Muscle of arm (tissue), 1 donor: ENCODE measurements at regions not wholly inside any gene's neighbourhood (a gene's known extent, or its start where the extent isn't known, plus 50 kb on each side); places are given as distances from the start of the nearest gene placed in this dataset.

Source experiments
- DNase-seq: peaks from one replicate; pipeline ENCODE4 v3.0.0-alpha.2; 2013

DNA sequence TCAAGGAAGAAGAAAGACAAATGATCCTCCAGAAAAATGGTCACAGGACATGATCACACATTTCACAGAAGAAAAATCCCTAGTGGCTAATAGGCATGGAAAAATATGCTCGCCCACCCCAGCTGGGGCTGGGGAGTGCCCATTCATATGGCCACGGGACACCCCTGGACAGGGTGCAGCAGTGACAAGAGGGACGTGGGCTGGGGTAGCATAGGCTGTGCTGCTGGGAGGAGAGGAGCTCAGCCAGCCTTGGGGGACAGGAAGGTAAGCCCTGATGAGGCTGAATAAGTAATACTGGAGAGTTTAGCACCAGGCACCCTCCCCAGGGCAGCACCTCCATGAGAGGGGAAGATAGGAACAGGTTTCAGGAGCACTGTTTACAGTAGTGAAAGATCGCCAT is 254.9 kb upstream of the HS6ST1 start:
- DNase-seq: no peak

DNA sequence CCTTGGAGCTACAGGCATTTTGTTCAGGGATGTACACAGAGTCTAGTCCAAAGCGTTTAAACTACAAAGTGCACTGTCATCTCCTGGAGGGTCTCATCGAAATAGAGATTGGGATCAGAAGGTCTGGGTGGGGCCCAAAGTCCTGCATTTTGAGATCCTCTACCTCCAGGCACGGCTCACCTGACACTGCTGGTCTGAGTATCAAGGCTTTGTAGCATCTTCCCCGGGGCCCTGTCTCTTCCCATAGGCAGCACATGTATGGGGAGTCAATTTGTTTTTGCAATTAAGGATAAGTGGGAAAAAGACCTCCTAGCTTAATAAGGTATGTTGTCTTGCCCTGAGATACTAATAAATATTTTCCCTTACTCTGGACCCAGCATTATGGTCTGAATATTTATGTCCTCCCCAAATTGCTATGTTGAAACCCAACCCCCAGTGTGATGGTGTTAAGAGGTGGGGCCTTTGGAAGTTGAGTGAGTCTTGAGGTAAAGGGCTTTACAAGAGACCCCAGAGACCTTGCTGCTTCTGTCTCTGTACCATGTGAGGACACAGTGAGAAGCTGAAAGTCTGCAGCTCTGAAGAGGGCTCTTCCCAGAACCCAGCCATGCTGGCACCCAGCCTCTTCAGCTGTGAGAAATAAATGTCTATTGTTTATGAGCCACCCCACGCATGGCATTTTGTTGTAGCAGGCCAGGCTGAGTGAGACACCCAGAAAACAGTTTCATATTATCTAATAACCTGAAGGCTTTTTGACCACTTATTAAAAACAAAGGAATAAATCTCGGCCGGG is 258.7 kb upstream of the HS6ST1 start:
- DNase-seq: no peak

DNA sequence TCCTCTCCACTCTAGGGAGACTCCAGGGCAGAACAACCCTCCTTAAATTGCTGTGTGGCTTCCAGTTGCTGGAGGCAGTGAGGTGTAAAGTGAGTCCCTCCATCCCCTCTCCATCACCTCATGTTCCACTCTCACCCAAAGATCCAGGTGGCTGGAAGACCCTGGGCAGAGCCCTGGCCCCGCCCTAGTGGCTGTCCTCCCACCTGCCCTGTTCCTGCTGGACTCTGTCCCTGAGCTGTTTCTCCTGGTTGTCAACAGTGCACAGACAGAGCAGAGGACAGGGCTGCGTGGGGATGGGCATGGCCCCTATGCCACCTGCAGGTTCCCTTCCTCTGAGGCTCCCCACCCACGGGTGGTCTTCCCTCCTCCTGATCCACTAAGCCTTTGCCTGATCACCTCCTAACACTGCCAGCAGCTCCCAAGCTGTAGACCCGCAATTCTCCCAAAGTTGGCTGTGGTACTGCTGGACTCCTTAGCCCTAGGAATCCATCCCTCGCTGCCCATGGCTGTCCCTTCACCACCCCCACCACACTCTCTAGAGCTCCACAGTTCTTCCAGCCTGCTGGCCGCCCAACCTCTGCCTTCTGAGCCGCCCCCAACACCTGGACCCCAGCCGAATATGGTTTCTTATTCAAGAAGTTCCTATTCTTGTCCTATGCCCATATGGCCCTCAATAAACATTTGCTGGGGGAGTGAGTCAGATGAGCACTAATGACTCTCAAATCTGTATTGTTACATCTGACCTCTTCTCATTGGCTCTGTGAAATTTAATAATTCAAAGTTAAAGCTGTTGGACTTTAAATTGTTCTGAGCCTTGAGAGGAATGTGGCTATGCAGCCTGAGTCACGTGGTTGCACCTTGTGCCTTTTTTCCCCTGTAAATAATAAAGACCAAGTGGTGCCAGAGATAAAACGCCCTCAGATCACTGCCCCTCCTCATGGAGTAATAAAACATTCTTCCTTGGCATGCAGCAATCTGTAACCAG is 260.0 kb upstream of the HS6ST1 start:
- no peak for DNase-seq

DNA sequence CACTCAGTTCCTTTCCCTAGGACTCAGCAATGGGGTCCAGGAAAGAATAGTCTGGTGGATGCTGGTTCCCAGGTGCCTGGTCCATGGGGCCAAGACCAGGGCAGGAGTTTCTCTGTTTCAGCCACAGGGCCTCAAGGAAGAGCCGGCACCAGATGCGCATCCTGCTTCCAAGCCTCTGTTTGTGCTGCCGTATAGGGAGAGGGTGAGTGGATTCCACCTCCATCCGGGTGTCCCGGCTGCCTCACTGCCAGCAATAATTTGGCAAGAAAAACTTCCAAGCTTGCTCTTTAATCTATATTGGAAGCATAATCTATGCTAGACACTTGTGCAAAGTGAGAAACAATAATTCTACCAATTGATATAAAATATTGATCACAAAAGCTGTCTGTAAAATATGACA is 261.2 kb upstream of the HS6ST1 start:
- no peak for DNase-seq

DNA sequence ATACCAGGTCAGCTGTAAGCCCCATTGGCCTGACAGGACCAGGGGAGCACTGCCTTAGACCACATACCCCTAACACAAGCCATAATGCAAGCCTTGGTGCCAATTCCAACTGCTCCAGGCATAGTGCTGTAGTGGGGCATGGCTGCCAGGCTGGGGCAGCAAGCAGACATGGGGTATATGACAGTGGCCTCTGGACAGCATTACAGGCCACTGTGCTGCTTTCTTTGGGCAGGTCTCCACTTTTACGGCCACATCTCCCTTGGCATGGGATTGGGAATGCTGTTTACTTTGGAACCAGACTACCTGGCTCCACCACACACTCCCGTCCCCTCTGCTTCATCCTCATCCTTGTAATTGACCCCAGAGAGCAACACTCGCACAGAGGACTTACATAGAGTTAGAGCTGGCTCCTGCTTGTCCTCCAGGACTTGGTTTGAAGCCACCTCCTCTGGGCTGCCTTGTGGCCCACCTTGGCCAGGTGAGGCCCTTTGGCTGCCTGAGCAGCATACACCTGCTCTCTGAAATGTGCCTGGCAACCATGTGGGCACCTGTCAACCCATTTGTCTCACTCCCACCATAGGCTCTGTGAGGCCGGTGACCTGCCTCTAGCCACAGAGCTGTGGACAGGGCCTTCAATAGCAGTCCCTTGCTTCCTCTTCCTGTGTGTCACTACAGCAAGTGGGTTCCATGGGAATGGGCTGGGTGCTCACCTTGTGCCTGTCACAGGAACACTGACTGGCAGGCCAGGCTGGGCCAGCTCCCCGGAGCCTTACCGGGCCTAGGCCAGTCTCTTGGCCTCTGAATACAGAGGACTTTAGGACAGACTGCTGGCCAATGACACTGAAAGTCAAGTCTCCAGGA is 262.6 kb upstream of the HS6ST1 start:
- no peak for DNase-seq

DNA sequence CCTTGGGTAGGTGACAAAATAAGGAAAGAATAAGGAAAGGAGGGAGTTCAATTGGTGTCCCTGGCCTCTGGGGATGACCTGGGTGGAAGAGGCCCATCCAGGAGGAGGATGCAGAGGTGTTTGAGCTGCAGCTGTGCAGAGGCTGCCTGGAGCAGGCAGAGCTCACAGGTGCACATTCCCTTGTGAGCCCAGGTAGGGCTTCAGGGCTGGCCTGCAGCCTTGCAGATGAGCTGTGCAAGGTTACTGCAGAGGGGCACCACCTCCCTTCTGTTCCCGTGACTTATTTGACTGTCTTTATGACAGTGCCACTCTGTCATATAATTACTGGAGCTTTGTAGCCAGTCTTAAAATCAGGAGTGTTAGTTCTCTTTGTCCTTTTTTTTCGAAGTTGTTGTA is 263.2 kb upstream of the HS6ST1 start:
- DNase-seq: no peak

DNA sequence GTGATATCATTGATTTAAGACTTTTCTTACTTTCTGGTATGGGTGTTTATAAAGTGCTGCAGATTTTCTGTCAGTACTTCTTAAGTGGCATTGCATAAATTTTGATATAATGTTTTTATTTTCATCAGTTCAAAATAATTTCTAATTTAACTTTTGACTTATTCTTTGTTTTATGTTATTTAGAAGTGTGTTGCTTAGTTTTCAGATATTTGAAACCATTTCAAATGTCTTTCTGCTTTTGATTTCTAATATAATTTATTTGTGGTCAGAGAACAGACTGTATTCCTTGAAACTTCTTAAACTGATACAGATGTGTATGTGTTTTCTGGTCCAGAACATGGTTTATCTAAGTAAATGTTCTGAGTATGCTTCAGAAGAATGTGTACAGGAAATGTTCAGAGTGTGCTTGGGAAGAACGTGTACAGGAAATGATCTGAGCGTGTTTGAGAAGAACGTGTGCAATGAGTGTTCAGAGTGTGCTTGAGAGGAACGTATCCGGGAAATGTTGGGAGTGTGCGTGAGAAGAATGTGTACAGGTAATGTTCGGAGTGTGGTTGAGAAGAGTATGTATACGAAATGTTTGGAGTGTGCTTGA is 265.7 kb upstream of the HS6ST1 start:
- DNase-seq: no peak

DNA sequence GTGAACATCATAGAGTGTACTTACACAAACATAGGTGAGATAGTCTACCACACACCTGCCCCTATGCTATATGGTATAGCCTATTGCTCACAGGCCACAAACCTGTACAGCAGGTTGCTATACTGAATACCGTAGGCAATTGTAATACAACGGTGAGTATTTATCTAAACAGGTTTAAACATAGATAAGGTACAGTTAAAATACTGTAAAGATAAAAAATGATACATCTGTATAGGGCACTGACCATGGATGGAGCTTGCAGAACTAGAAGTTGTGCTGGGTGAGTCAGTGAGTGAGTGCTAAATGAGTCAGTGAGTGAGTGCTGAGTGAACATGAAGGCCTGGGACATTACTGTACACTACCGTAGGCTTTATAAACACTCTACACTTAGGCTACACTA is 267.0 kb upstream of the HS6ST1 start:
- no peak for DNase-seq

DNA sequence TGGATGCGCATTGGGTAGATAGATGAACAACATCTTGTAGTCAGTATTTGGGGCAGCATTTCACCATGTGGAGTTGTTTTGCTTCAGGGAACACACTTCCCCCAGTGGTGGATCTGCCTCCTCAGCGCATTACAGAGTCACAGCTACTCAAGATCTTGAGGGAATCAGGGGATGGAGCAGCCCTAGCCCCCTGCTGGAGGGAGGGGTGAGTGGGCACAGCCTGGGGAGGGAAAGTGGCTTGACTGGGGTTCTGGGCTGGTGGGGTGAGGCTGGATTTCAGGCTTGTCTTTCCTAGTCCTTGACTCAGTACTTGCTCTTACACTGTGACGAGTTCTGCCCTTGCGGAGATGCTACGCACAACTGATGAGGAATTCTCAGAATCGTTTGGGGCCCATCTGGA is 271.0 kb upstream of the HS6ST1 start:
- DNase-seq: no peak

DNA sequence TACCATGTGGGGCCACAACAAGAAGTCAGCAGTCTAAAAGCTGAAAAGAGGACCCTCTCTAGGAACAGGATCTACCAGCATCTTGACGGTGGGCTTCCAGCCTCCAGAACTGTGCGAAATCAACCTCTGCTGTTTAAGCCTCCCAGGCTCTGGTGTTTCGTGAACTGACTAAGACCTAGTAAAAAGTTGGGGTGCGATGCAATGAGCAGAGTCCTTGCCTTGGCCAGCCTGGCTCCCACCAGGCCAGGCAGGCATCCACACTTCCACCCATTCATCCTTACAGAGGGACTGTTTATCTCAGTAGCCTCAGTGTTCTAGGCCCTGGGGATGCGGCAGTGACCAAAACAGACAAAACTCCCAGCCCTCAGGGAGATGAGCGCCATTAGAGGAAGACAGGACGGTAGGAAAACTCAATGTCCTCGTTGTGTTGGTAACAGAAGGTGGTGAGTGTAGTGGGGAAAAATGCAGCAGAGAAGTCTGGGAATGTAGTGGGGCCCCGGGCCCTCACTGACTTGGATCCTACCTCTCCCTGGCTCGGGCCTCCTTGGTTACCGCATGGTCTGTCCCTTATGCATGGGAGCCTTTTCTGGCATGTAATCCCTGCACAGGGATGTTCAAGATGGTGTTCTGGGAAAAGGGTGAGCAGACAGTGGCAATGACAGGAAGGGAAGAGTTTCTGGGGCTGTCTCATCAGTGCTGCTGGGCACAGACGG is 271.8 kb upstream of the HS6ST1 start:
- DNase-seq: no peak

DNA sequence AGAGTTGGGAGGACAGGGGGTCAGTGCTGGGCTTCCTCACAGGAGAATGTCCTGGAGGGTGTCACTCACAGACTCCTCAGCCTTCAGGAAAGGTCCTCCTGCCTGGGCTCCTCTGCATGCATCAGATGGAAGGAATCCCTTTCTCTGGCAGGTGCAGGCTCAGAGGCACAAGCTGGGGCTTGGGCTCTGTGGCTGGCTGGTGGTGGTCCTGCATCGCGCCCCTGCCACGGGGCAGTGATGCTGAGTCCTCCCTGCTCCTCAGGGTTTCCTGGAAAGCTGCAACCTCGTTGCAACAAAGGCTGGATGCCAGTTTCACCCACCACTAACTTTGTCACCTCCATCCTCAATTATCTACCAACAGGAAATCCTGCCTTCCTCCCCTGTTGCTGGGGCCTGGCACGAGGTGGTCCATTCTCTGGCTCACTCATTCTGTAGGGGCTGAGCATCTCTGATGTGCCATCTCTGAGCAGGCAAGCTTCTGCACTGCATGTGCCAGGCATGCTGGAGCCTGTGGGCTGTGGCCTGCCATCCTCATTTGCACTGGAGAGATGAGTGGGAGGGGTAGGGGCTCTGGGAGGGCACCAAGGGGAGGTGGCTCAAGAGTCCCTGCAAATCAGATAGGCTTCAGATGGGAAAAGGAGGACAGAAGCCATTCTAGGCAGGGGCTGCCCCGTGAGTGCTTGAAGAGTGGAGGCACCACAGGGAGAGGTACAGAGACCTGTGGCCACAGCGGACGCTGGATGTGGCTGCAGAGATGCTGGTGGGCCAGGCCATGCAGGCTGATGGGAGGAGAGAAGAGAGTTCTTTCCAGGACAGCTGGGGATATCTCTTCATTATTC is 272.6 kb upstream of the HS6ST1 start:
- no peak for DNase-seq

DNA sequence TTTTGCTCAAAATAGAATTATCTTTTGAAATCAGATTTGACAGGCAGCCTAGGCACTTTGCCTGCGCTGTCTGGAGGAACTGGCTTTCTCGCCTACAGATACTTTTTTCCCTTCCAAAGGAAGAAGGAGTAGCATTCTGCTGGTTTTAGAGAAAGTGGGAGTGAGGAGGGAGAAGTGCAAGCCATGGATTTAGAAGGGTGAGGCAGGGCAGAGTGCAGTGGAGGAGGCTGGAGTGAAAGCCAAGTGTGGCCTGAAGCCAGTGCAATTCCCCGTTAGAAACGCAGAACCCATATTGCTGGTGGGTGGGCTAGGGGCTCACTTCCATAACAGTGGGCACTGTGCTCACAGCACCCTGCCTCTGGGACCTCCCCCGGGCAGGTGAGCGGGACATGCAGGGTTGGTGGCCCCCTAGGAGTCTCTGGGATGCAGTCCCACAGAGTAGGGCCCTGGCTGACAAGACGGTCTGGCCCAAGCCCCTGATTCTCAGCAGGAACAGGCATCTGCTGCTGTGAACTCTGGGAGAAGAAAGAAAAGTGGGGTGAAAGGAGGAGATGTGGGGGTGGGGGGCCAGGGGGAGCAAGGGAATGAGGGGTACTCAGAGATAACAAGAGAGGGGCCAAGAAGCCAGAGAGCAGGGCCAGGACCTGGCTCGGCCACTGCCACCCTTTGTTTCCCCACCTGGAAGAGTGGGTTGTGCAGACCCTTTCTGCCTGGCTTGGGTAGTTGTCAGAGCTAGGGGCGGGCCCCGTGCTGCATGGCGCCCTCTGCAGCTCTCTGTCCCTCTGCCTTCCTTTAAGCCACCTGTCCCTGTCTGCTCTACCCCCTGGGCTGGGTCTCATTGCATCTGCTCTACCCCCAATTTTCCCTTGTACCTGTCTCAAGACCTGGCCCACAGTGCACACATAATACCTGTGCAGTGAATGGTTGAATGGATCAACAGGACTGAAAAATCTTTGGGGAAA is 273.5 kb upstream of the HS6ST1 start:
- no peak for DNase-seq

DNA sequence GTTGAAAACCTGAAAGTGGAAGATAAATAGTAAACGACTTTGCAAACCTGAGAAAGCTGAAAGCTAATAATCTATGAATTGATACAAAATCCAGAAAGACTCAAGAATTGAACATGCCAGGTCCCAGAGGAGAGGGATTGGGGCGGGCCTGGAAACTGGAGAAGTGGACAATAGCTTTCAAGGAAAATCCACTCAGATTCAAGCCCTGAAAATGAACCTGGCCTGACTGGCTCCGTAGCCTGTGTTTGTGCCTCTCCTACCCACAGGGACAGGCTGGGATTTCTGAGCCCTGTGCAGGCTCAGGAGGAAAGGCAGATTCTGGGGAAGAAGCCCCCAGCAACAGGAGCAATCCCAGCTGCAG is 274.8 kb upstream of the HS6ST1 start:
- DNase-seq: no peak

DNA sequence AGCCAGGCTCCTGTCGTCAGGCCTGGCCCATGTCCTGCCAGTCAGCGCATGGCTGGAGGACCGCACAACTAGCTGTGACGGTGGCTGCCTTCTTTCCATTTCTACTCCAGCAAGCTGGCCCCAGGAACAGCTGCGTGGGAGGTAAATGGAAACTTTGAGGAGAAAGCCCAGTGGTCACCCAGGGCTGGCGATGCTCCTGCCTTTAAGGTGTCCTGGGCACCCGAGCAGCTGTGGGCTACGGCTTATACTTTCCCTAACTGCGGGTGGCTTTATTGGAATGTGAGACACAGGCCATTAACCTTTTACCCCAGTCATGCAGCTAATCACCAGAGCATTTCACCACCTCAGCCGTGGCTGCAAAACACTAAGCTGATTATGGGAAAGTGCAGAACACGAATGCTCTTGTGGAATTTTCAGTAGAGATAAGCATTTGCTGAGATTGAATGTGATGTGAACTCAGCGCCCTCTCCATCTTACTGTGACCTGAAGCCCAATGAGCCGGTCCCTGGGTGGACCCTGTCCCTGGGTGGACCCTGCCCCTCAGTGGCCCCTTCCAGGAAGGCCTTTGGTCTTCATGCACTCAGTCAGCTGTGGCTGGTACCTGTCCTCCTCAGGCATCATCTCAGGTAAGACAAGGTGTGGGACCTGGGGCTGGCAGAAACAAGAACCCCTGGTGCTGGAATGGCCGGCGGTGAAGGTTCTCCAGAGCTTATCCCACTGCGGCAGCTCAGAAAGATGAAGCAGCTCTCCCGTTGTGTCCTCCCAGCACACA is 275.4 kb upstream of the HS6ST1 start:
- peak; percentile 44 for DNase-seq

DNA sequence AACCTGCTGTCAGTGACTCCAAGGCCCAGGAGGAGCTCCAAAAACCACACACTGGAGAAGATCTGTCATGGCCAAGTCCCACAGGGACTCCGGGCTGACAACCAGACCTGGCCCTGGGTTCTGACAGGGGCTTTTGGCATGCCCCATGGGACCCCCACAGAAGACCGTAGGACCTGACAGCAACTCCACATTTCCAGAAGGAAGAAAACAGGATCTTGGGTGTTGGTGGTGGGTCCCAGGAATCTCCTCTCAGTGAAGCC is 275.9 kb upstream of the HS6ST1 start:
- DNase-seq: no peak

DNA sequence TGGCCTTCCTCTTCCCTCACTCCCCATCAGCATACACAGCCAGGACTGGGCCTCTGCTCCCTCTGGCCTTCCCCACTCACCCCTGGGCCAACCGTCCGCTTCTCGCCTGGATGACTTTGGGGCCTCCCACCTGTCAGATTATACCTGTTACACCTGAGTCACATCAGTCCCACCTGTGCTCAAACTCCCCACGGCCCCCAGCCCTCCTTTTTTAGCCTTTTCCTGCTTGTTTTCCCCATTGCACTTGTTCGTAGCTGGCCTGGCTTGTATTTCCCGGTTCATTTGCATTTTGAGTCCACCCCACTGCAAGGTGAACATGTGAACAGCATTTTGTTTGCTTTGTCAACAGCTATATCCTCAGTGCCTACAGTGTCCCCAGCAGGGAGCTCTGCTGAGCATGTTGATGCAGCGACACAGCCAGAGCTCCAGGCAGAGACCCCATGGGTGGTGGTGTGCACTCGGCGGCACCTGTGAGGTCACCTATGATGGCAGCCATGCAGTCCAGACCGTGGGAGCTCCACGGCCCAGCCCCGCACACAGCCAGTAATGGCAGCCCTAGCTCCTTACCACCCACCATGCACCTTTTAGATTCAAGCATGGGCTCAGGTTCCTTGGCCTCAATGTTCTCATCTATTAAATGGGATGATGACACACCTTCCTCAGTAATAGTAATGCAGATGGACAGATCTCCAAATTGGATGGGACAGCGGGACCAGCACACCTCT is 276.4 kb upstream of the HS6ST1 start:
- no peak for DNase-seq

DNA sequence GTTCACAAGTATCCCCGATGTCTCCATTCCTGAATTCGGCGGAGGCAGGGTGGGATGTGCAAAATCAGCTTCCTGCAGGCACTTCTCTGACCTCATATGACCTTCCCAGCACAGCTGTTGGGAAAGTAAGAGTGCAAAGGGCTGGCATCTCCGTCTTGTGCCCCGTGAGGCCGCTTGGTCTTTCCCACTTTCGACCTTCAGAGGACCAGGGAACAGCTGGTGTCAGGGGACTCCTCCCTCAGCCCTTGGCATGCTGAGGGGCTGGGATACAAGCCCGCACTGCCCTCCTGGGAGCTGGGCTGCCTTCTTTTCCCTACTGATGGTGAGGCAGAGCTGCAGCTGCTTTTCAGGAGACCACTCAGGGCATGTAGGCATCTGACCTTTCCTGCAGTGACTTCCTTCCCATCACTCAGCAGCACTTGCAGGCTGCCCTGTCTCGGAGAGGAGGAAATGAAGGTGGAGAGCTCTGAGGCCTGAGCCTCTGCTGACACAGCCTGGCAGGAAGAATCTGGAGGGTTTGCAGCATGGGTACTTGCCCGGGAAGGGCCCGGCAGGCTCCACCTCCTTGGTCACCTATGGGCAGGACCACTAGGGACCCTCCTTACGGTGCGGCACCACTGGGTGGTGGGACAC is 277.2 kb upstream of the HS6ST1 start:
- no peak for DNase-seq
